K562 (cell line): ENCODE measurements at regions not wholly inside any gene's neighbourhood (a gene's known extent, or its start where the extent isn't known, plus 50 kb on each side); places are given as distances from the start of the nearest gene placed in this dataset.

Experiments used
- ETS2 ChIP-seq: IDR thresholded peaks from 2 replicates; pipeline ENCODE4 v1.6.1; 2016; ENCODE audit warnings: borderline replicate concordance, missing genetic modification characterization, mild to moderate bottlenecking, moderate library complexity, missing compliant biosample characterization; ENCODE audit not compliant: poor library complexity, severe bottlenecking
- ETV1 ChIP-seq: fragments of 450-650 bp; conservative IDR thresholded peaks from 2 replicates; pipeline ENCODE4 v1.6.1; 2016; ENCODE audit warnings: missing genetic modification characterization, control low read depth, low read depth, missing compliant biosample characterization
- FOXA3 ChIP-seq, 2 experiments: fragments of 450-650 bp in 1 of 2; sonication (generic) in 1 of 2; formaldehyde crosslinking; IDR thresholded peaks in 1 of 2; conservative IDR thresholded peaks in 1 of 2; 2 replicates each; pipeline versions ENCODE4 v1.4.0 to v1.8.0; 2020 to 2022; ENCODE audit warnings: mild to moderate bottlenecking in 2 of 2, missing genetic modification reagents in 1 of 2
- GATAD2B ChIP-seq: fragments of 450-650 bp; IDR thresholded peaks from 2 replicates; pipeline ENCODE4 v1.6.1; 2017; ENCODE audit warnings: mild to moderate bottlenecking, borderline replicate concordance
- HDAC2 ChIP-seq: fragments of 450-650 bp; IDR thresholded peaks from 2 replicates; pipeline ENCODE4 v1.6.1; 2016; ENCODE audit warnings: mild to moderate bottlenecking
- HDAC3 ChIP-seq: fragments of 450-650 bp; IDR thresholded peaks from 2 replicates; pipeline ENCODE4 v1.6.1; 2018; ENCODE audit warnings: borderline replicate concordance, mild to moderate bottlenecking, moderate library complexity; ENCODE audit not compliant: partially characterized antibody
- HOXB6 ChIP-seq: fragments of 250-450 bp; sonication (Bioruptor Pico); IDR thresholded peaks from 2 replicates; pipeline ENCODE4 v1.5.1; 2022; ENCODE audit warnings: mild to moderate bottlenecking, borderline replicate concordance
- KAT7 ChIP-seq: sonication (generic); formaldehyde crosslinking; IDR thresholded peaks from 2 replicates; pipeline ENCODE4 v1.8.0; 2022; ENCODE audit warnings: missing genetic modification reagents, mild to moderate bottlenecking, borderline replicate concordance
- KHSRP ChIP-seq: fragments of 450-650 bp; IDR thresholded peaks from 2 replicates; pipeline ENCODE4 v1.6.1; 2017
- L3MBTL2 ChIP-seq: fragments of 450-650 bp; IDR thresholded peaks from 2 replicates; pipeline ENCODE4 v1.6.1; 2016; ENCODE audit warnings: mild to moderate bottlenecking, moderate library complexity
- MTA3 ChIP-seq: fragments of 450-650 bp; formaldehyde crosslinking; IDR thresholded peaks from 2 replicates; pipeline ENCODE4 v1.6.1; 2017; ENCODE audit warnings: mild to moderate bottlenecking, borderline replicate concordance
- SAFB ChIP-seq: fragments of 200-400 bp; formaldehyde crosslinking; IDR thresholded peaks from 2 replicates; pipeline ENCODE4 v1.6.1; 2017; ENCODE audit warnings: low read depth, low read length, borderline replicate concordance
- SOX6 ChIP-seq: fragments of 450-650 bp; IDR thresholded peaks from 2 replicates; pipeline ENCODE4 v1.6.1; 2014; ENCODE audit warnings: mild to moderate bottlenecking
- SREBF2 ChIP-seq: sonication (generic); formaldehyde crosslinking; IDR thresholded peaks from 2 replicates; pipeline ENCODE4 v1.4.0; 2020; ENCODE audit warnings: mild to moderate bottlenecking, missing genetic modification reagents
- TFAM ChIP-seq: fragments of 250-450 bp; sonication (Bioruptor Pico); conservative IDR thresholded peaks from 2 replicates; pipeline ENCODE4 v1.5.0; 2021; ENCODE audit warnings: mild to moderate bottlenecking, moderate library complexity
- TRIM28 ChIP-seq: fragments of 450-650 bp; IDR thresholded peaks from 2 replicates; pipeline ENCODE4 v1.6.1; 2017
- ZNF133 ChIP-seq: fragments of 250-450 bp; sonication (Bioruptor Pico); IDR thresholded peaks from 2 replicates; pipeline ENCODE4 v1.4.0; 2020; ENCODE audit warnings: mild to moderate bottlenecking
- ZNF347 ChIP-seq: fragments of 450-650 bp; formaldehyde crosslinking; IDR thresholded peaks from 2 replicates; pipeline ENCODE4 v1.4.0; 2020; ENCODE audit warnings: low read depth, mild to moderate bottlenecking, moderate library complexity
- TF ChIP-seq, protein P1 (sequence below): fragments of 250-450 bp; sonication (Bioruptor Pico); IDR thresholded peaks from 2 replicates; pipeline ENCODE4 v1.4.0; 2020
- TF ChIP-seq, protein P2 (sequence below): fragments of 450-650 bp; formaldehyde crosslinking; IDR thresholded peaks from 2 replicates; pipeline ENCODE4 v1.4.0; 2022; ENCODE audit warnings: mild to moderate bottlenecking, moderate library complexity
- TF ChIP-seq, protein P3 (sequence below): fragments of 250-450 bp; sonication (Bioruptor Pico); IDR thresholded peaks from 2 replicates; pipeline ENCODE4 v1.8.0; 2022; ENCODE audit warnings: moderate library complexity, mild to moderate bottlenecking, inconsistent platforms
- TF ChIP-seq, protein P4 (sequence below), 2 experiments: IDR thresholded peaks; 2 replicates each; pipeline ENCODE4 v1.6.1; 2011; ENCODE audit warnings: borderline replicate concordance in 1 of 2, control low read depth in 1 of 2, low read depth in 1 of 2, low read length in 1 of 2, mild to moderate bottlenecking in 1 of 2, mixed read lengths in 1 of 2, moderate library complexity in 1 of 2; ENCODE audit not compliant: insufficient read depth in 1 of 2, insufficient read length in 1 of 2, poor library complexity in 1 of 2, severe bottlenecking in 1 of 2; ENCODE audit errors: extremely low read depth in 1 of 2
- TF ChIP-seq, protein P5 (sequence below): fragments of 450-650 bp; IDR thresholded peaks from 2 replicates; pipeline ENCODE4 v1.6.1; 2016; ENCODE audit warnings: missing biosample characterization, missing genetic modification characterization

DNA sequence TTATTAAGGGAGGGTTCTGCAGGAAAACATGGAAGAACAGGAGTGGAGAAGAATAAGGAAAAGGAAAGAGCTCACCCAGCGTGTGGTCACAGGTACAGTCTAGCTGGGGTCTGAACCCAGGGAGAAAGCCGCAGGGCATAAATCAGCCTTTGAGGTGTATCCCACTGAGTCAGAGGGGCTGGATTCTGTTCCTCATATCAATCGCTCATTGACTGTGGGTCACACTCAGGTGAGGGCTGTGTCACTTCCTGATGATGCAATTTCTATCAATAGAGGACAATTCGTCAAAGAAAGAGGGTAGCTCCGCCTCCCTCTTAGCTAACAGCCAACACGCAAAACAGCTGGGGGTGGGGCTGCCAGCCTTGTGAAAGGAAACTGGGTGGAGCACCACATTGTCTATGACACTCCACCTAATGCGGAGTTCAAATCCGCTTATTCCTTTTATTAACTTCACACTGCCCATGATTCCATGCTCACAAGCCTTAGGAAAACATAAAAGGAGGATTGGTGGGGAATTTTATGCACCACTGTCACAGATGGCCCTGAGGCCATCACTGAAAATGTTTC lies 176.2 kb downstream of the ICE1 start (continued):
- TF ChIP-seq, protein P1, sequence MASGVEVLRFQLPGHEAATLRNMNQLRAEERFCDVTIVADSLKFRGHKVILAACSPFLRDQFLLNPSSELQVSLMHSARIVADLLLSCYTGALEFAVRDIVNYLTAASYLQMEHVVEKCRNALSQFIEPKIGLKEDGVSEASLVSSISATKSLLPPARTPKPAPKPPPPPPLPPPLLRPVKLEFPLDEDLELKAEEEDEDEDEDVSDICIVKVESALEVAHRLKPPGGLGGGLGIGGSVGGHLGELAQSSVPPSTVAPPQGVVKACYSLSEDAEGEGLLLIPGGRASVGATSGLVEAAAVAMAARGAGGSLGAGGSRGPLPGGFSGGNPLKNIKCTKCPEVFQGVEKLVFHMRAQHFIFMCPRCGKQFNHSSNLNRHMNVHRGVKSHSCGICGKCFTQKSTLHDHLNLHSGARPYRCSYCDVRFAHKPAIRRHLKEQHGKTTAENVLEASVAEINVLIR (CRISPR knock-in tag): 0 out of 2 replicates have a peak, but pooled peaks have one; percentile 43
- TF ChIP-seq KAT7: no peak
- no peak for TF ChIP-seq FOXA3 (CRISPR knock-in tag; conservative IDR thresholded peaks at IDR 0.05 in 1 of 2, IDR thresholded peaks at IDR 0.05 in 1 of 2)
- TF ChIP-seq, protein P2, sequence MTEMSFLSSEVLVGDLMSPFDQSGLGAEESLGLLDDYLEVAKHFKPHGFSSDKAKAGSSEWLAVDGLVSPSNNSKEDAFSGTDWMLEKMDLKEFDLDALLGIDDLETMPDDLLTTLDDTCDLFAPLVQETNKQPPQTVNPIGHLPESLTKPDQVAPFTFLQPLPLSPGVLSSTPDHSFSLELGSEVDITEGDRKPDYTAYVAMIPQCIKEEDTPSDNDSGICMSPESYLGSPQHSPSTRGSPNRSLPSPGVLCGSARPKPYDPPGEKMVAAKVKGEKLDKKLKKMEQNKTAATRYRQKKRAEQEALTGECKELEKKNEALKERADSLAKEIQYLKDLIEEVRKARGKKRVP (CRISPR knock-in tag): peak; percentile 97
- no peak for TF ChIP-seq HOXB6 (CRISPR knock-in tag)
- TF ChIP-seq, protein P3, sequence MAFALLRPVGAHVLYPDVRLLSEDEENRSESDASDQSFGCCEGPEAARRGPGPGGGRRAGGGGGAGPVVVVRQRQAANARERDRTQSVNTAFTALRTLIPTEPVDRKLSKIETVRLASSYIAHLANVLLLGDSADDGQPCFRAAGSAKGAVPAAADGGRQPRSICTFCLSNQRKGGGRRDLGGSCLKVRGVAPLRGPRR (CRISPR knock-in tag): no peak
- no peak for TF ChIP-seq ETS2 (tag)
- TF ChIP-seq, protein P4, sequence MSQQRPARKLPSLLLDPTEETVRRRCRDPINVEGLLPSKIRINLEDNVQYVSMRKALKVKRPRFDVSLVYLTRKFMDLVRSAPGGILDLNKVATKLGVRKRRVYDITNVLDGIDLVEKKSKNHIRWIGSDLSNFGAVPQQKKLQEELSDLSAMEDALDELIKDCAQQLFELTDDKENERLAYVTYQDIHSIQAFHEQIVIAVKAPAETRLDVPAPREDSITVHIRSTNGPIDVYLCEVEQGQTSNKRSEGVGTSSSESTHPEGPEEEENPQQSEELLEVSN (IDR thresholded peaks at IDR 0.05; ENCODE audit: borderline replicate concordance in 1 of 2, extremely low read depth in 1 of 2, insufficient read depth in 1 of 2, insufficient read length in 1 of 2, low read depth in 1 of 2, low read length in 1 of 2, poor library complexity in 1 of 2, severe bottlenecking in 1 of 2): no peak
- TF ChIP-seq L3MBTL2: peak; percentile 69; the same call in 1 of the 2 replicates
- TF ChIP-seq ZNF347 (CRISPR knock-in tag): no peak
- TF ChIP-seq SREBF2: no peak
- no peak for TF ChIP-seq MTA3
- TF ChIP-seq SAFB: no peak
- no peak for TF ChIP-seq GATAD2B
- no peak for TF ChIP-seq TRIM28
- TF ChIP-seq ETV1: peak; percentile 96
- TF ChIP-seq, protein P5, sequence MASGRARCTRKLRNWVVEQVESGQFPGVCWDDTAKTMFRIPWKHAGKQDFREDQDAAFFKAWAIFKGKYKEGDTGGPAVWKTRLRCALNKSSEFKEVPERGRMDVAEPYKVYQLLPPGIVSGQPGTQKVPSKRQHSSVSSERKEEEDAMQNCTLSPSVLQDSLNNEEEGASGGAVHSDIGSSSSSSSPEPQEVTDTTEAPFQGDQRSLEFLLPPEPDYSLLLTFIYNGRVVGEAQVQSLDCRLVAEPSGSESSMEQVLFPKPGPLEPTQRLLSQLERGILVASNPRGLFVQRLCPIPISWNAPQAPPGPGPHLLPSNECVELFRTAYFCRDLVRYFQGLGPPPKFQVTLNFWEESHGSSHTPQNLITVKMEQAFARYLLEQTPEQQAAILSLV (tag): peak; percentile 78
- TF ChIP-seq HDAC3: no peak
- no peak for TF ChIP-seq ZNF133
- TF ChIP-seq KHSRP: no peak
- TF ChIP-seq SOX6: peak; percentile 84
- peak; percentile 39; the same call in 1 of the 2 replicates for TF ChIP-seq HDAC2
- TF ChIP-seq TFAM (CRISPR knock-in tag): no peak
